ENCODE measurements at regions not wholly inside any gene's neighbourhood (a gene's known extent, or its start where the extent isn't known, plus 50 kb on each side); places are given as distances from the start of the nearest gene placed in this dataset.
"Not testable (repeated sequence)": the region's sequence is repeated elsewhere in the genome, so short reads cannot be mapped to it uniquely, and the experiment has no call there.

- no peak for ATAC-seq
Measured at GRCh38 chr7:50854831-50855230, 72.1 kb upstream of the GRB10 start.

- ATAC-seq = no peak
Measured at GRCh38 chr7:50854247-50854646, 71.6 kb upstream of the GRB10 start.

- no peak for ATAC-seq
Measured at GRCh38 chr7:50853311-50853710, 70.6 kb upstream of the GRB10 start.

GRCh38 chr7:50852901-50853300 is 70.2 kb upstream of the GRB10 start:
- no peak for ATAC-seq

- ATAC-seq = no peak
Measured at GRCh38 chr7:50851891-50852290, 69.2 kb upstream of the GRB10 start.

GRCh38 chr7:50851451-50851850 is 68.8 kb upstream of the GRB10 start:
- ATAC-seq = no peak

GRCh38 chr7:50849991-50850390 is 67.3 kb upstream of the GRB10 start:
- ATAC-seq = no peak

- ATAC-seq = no peak
Measured at GRCh38 chr7:50848203-50848602, 65.5 kb upstream of the GRB10 start.

GRCh38 chr7:50844861-50845260 is 62.2 kb upstream of the GRB10 start:
- ATAC-seq = not testable (repeated sequence)

- ATAC-seq = no peak
Measured at GRCh38 chr7:50842041-50842440, 59.3 kb upstream of the GRB10 start.

GRCh38 chr7:50838675-50839377 is 56.1 kb upstream of the GRB10 start:
- peak; percentile 55 for ATAC-seq

GRCh38 chr7:50837965-50838364 is 55.3 kb upstream of the GRB10 start:
- peak; percentile 86 for ATAC-seq

GRCh38 chr7:50836646-50837045 is 54.0 kb upstream of the GRB10 start:
- ATAC-seq = no peak

- no peak for ATAC-seq
Measured at GRCh38 chr7:50835156-50835555, 52.5 kb upstream of the GRB10 start.

GRCh38 chr7:50834679-50835078 is 52.0 kb upstream of the GRB10 start:
- ATAC-seq = no peak

- no peak for ATAC-seq
Measured at GRCh38 chr7:50834031-50834535, 51.4 kb upstream of the GRB10 start.

GRCh38 chr7:50832744-50833143 is 50.0 kb upstream of the GRB10 start:
- peak; percentile 84 for ATAC-seq
